ENCODE measurements at regions not wholly inside any gene's neighbourhood (a gene's known extent, or its start where the extent isn't known, plus 50 kb on each side); places are given as distances from the start of the nearest gene placed in this dataset.

- no peak for TF ChIP-seq CTCF (IDR thresholded peaks at IDR 0.05; ENCODE audit: low read depth, low read length)
- TF ChIP-seq EZH2phosphoT487 (IDR thresholded peaks at IDR 0.05; ENCODE audit: low read depth): no peak
Measured at GRCh38 chr6:105833959-105834947, 251.9 kb upstream of the PRDM1 start.
